Neural cell (in vitro differentiated cells): ENCODE measurements at regions not wholly inside any gene's neighbourhood (a gene's known extent, or its start where the extent isn't known, plus 50 kb on each side); places are given as distances from the start of the nearest gene placed in this dataset.

ENCODE experiments used
- CTCF ChIP-seq: fragments of 450-650 bp; IDR thresholded peaks from 2 replicates; pipeline ENCODE4 v1.5.1; 2014; ENCODE audit warnings: antibody characterized with exemption, mild to moderate bottlenecking, moderate library complexity; ENCODE audit not compliant: poor library complexity, severe bottlenecking
- EP300 ChIP-seq: fragments of 450-650 bp; conservative IDR thresholded peaks from 2 replicates; pipeline ENCODE4 v1.6.1; 2014; ENCODE audit warnings: antibody characterized with exemption, mild to moderate bottlenecking, moderate library complexity; ENCODE audit not compliant: poor library complexity, severe bottlenecking
- POLR2AphosphoS5 ChIP-seq: IDR thresholded peaks from 2 replicates; pipeline ENCODE4 v1.6.1; 2012
- RAD21 ChIP-seq: fragments of 450-650 bp; conservative IDR thresholded peaks from 2 replicates; pipeline ENCODE4 v1.6.1; 2014; ENCODE audit warnings: antibody characterized with exemption, mild to moderate bottlenecking, moderate library complexity
- REST ChIP-seq: IDR thresholded peaks from 2 replicates; pipeline ENCODE4 v1.6.1; 2012; ENCODE audit warnings: borderline replicate concordance

- TF ChIP-seq CTCF (no peak), POLR2AphosphoS5 (no peak), EP300 (no peak), REST (no peak), RAD21 (no peak)
These were observed 195.7 kb upstream of the KCNG1 start for GRCh38 chr20:51218603-51219002.
